ENCODE measurements at regions not wholly inside any gene's neighbourhood (a gene's known extent, or its start where the extent isn't known, plus 50 kb on each side); places are given as distances from the start of the nearest gene placed in this dataset.

GRCh38 chr12:4856596-4856995, 53.1 kb upstream of the KCNA1 start:
- intact Hi-C loops (cut with micrococcal nuclease): loop anchor here (2.0 kb wide), 1 partner anchor 1184 kb away; no protein-coding TSS in a partner anchor
- ChIA-PET POLR2A (no interaction called here), CTCF (interaction anchor here (0.6 to 8.1 kb wide), 49 partner anchors 8 to 1428 kb away, joined by 3 to 101 read pairs (median 5); no protein-coding TSS in a partner anchor)
- Mint-ChIP-seq H3K36me3 (ENCODE audit: insufficient read depth, unreplicated experiment) (no peaks in the 10 kb centered on the region), H3K4me1 (ENCODE audit: insufficient read depth, unreplicated experiment) (no peaks in the 10 kb centered on the region), H3K4me3 (ENCODE audit: unreplicated experiment) (no peak overlapping the region), H3K27ac (ENCODE audit: low read depth, unreplicated experiment) (no peak overlapping the region), H3K27me3 (ENCODE audit: insufficient read depth, unreplicated experiment) (peaks cover 58% of the 10 kb centered on the region), H3K9me3 (ENCODE audit: unreplicated experiment) (no peaks in the 10 kb centered on the region)
- no TSS peak for BruUV-seq (replicated peaks)
- TF ChIP-seq, protein P1, sequence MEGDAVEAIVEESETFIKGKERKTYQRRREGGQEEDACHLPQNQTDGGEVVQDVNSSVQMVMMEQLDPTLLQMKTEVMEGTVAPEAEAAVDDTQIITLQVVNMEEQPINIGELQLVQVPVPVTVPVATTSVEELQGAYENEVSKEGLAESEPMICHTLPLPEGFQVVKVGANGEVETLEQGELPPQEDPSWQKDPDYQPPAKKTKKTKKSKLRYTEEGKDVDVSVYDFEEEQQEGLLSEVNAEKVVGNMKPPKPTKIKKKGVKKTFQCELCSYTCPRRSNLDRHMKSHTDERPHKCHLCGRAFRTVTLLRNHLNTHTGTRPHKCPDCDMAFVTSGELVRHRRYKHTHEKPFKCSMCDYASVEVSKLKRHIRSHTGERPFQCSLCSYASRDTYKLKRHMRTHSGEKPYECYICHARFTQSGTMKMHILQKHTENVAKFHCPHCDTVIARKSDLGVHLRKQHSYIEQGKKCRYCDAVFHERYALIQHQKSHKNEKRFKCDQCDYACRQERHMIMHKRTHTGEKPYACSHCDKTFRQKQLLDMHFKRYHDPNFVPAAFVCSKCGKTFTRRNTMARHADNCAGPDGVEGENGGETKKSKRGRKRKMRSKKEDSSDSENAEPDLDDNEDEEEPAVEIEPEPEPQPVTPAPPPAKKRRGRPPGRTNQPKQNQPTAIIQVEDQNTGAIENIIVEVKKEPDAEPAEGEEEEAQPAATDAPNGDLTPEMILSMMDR (IDR thresholded peaks at IDR 0.05; ENCODE audit: unreplicated experiment): no peak
- no peak for DNase-seq (ENCODE audit: unreplicated experiment)

- intact Hi-C loops (cut with micrococcal nuclease): loop anchor here (1.0 to 2.0 kb wide), 2 partner anchors 146 to 1183 kb away; no protein-coding TSS in a partner anchor
- H3K4me3 Mint-ChIP-seq (ENCODE audit: unreplicated experiment): no peak overlapping the region
- POLR2A ChIA-PET: interaction anchor here (0.6 kb wide), 1 partner anchor 1435 kb away, joined by 3 read pairs; no protein-coding TSS in a partner anchor
Measured at GRCh38 chr12:4857472-4858291, 52.0 kb upstream of the KCNA1 start.

GRCh38 chr12:4858386-4858785, 51.3 kb upstream of the KCNA1 start:
- intact Hi-C loops (cut with micrococcal nuclease): no loop called here
- TF ChIP-seq, protein P1 (IDR thresholded peaks at IDR 0.05; ENCODE audit: unreplicated experiment): no peak

More at GRCh38 chr12:4857472-4858291, 52.0 kb upstream of the KCNA1 start:
- CTCF ChIA-PET: interaction anchor here (0.6 to 8.1 kb wide), 65 partner anchors 7 to 1427 kb away, joined by 3 to 101 read pairs (median 5); no protein-coding TSS in a partner anchor
- Mint-ChIP-seq H3K4me1 (ENCODE audit: insufficient read depth, unreplicated experiment) (no peaks in the 10 kb centered on the region), H3K36me3 (ENCODE audit: insufficient read depth, unreplicated experiment) (no peaks in the 10 kb centered on the region), H3K27me3 (ENCODE audit: insufficient read depth, unreplicated experiment) (peaks cover 47% of the 10 kb centered on the region), H3K27ac (ENCODE audit: low read depth, unreplicated experiment) (no peak overlapping the region), H3K9me3 (ENCODE audit: unreplicated experiment) (no peaks in the 10 kb centered on the region)
- TF ChIP-seq, protein P1 (IDR thresholded peaks at IDR 0.05; ENCODE audit: unreplicated experiment): peak; percentile 79
- no TSS peak for BruUV-seq (replicated peaks)
- DNase-seq (ENCODE audit: unreplicated experiment): peak; percentile 64

GRCh38 chr12:4859478-4860210, 50.1 kb upstream of the KCNA1 start:
- peaks cover 44% of the 10 kb centered on the region for H3K27me3 Mint-ChIP-seq (ENCODE audit: insufficient read depth, unreplicated experiment)
- CTCF ChIA-PET: interaction anchor here (0.6 to 8.1 kb wide), 20 partner anchors 9 to 1178 kb away, joined by 3 to 101 read pairs (median 4); no protein-coding TSS in a partner anchor
- intact Hi-C loops (cut with micrococcal nuclease): no loop called here
- POLR2A ChIA-PET: no interaction called here
- no TSS peak for BruUV-seq (replicated peaks)
- TF ChIP-seq, protein P1 (IDR thresholded peaks at IDR 0.05; ENCODE audit: unreplicated experiment): no peak
- no peaks in the 10 kb centered on the region for H3K9me3 Mint-ChIP-seq (ENCODE audit: unreplicated experiment)
- H3K27ac Mint-ChIP-seq (ENCODE audit: low read depth, unreplicated experiment): no peak overlapping the region
- H3K36me3 Mint-ChIP-seq (ENCODE audit: insufficient read depth, unreplicated experiment): no peaks in the 10 kb centered on the region
- no peak for DNase-seq (ENCODE audit: unreplicated experiment)
- no peak overlapping the region for H3K4me3 Mint-ChIP-seq (ENCODE audit: unreplicated experiment)
- H3K4me1 Mint-ChIP-seq (ENCODE audit: insufficient read depth, unreplicated experiment): no peaks in the 10 kb centered on the region

More at GRCh38 chr12:4858386-4858785, 51.3 kb upstream of the KCNA1 start:
- DNase-seq (ENCODE audit: unreplicated experiment): no peak
- CTCF ChIA-PET: interaction anchor here (0.6 to 8.1 kb wide), 43 partner anchors 8 to 1179 kb away, joined by 3 to 101 read pairs (median 5); no protein-coding TSS in a partner anchor
- Mint-ChIP-seq H3K36me3 (ENCODE audit: insufficient read depth, unreplicated experiment) (no peaks in the 10 kb centered on the region), H3K4me1 (ENCODE audit: insufficient read depth, unreplicated experiment) (no peaks in the 10 kb centered on the region), H3K27ac (ENCODE audit: low read depth, unreplicated experiment) (no peak overlapping the region), H3K9me3 (ENCODE audit: unreplicated experiment) (no peaks in the 10 kb centered on the region), H3K4me3 (ENCODE audit: unreplicated experiment) (no peak overlapping the region), H3K27me3 (ENCODE audit: insufficient read depth, unreplicated experiment) (peaks cover 40% of the 10 kb centered on the region)
- BruUV-seq (replicated peaks): no TSS peak
- POLR2A ChIA-PET: no interaction called here

Data from MCF 10A (cell line).